Muscle of leg (tissue), 3 donors: ENCODE measurements at regions not wholly inside any gene's neighbourhood (a gene's known extent, or its start where the extent isn't known, plus 50 kb on each side); places are given as distances from the start of the nearest gene placed in this dataset.

Experiments
- DNase-seq: peaks from one replicate; pipeline ENCODE4 v3.0.0; 2013
- H3K27ac ChIP-seq: one replicate; pipeline ENCODE4 v1.5.1; 2013; ENCODE audit warnings: mild to moderate bottlenecking, low read length, control low read depth
- H3K27me3 ChIP-seq: one replicate; pipeline ENCODE4 v1.6.1; 2013; ENCODE audit warnings: low read length; ENCODE audit not compliant: control insufficient read depth, insufficient read depth
- H3K36me3 ChIP-seq: one replicate; pipeline ENCODE4 v1.6.1; 2013; ENCODE audit warnings: low read length; ENCODE audit not compliant: control insufficient read depth, insufficient read depth
- H3K4me1 ChIP-seq: one replicate; pipeline ENCODE4 v1.6.1; 2013; ENCODE audit warnings: low read length; ENCODE audit not compliant: control insufficient read depth, insufficient read depth
- H3K4me3 ChIP-seq: one replicate; pipeline ENCODE4 v1.5.1; 2013; ENCODE audit warnings: low read length, control low read depth
- H3K9me3 ChIP-seq: replicated peaks from 2 replicates; pipeline ENCODE4 v1.6.1; 2013; ENCODE audit warnings: low read depth, low read length; ENCODE audit not compliant: control insufficient read depth
- WGBS: methylation state at CpG from one replicate; pipeline ENCODE4 v1.1.5; 2013; ENCODE audit warnings: missing lambda C conversion rate; ENCODE audit not compliant: insufficient coverage; 5-methylcytosine and 5-hydroxymethylcytosine counted together

GRCh38 chr9:90464978-90465377 is 177.6 kb downstream of the DIRAS2 start:
- H3K27me3 ChIP-seq = no peaks in the 10 kb centered on the region
- no CpG with 5 or more reads among the region's 2 CpGs for WGBS
- no peak overlapping the region for H3K4me3 ChIP-seq
- DNase-seq = no peak
- no peaks in the 10 kb centered on the region for H3K36me3 ChIP-seq
- H3K4me1 ChIP-seq = no peaks in the 10 kb centered on the region
- no peaks in the 10 kb centered on the region for H3K9me3 ChIP-seq
- no peak overlapping the region for H3K27ac ChIP-seq

- WGBS = 100% methylated on average over 1 of the region's 3 CpGs
- Histone ChIP-seq H3K36me3 (no peaks in the 10 kb centered on the region), H3K4me3 (no peak overlapping the region), H3K4me1 (no peaks in the 10 kb centered on the region), H3K27ac (no peak overlapping the region), H3K27me3 (no peaks in the 10 kb centered on the region), H3K9me3 (no peaks in the 10 kb centered on the region)
- no peak for DNase-seq
Observed at GRCh38 chr9:90466441-90466840, 176.2 kb downstream of the DIRAS2 start.

GRCh38 chr9:90469435-90469834 is 173.2 kb downstream of the DIRAS2 start:
- WGBS = 10% methylated on average over 2 of the region's 8 CpGs
- H3K27me3 ChIP-seq = no peaks in the 10 kb centered on the region
- H3K9me3 ChIP-seq = no peaks in the 10 kb centered on the region
- no peaks in the 10 kb centered on the region for H3K36me3 ChIP-seq
- no peaks in the 10 kb centered on the region for H3K4me1 ChIP-seq
- H3K27ac ChIP-seq = no peak overlapping the region
- no peak overlapping the region for H3K4me3 ChIP-seq
- DNase-seq = no peak

DNA sequence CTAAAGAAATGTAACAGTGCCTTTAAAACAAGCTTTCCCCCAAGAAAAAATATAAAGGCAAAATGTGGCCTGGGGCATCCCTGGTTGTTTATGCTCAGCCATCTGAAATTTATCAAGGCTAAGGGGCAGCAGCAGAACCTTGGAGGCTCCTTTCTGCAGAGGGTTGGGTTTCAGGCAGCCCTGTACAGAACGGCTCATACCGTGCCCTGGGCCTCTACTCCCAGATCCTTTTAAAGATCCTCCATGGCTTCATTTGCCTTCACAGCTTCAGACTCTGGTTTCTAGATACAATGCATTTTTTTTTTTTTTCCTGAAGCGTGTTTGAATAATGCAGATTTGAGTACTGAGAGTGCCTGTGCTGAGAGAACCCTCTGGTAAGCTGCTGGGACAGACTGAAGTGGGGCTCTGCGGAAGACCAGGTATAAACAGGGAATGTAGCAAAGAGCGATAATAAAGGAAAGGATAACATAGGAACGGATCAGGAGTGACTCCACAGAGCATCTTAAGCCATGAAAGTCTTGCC is 172.7 kb downstream of the DIRAS2 start:
- H3K27me3 ChIP-seq = no peaks in the 10 kb centered on the region
- H3K27ac ChIP-seq = no peak overlapping the region
- no peaks in the 10 kb centered on the region for H3K36me3 ChIP-seq
- DNase-seq = no peak
- H3K9me3 ChIP-seq = no peaks in the 10 kb centered on the region
- H3K4me3 ChIP-seq = no peak overlapping the region
- 80% methylated on average over 4 of the region's 6 CpGs for WGBS
- no peaks in the 10 kb centered on the region for H3K4me1 ChIP-seq

DNA sequence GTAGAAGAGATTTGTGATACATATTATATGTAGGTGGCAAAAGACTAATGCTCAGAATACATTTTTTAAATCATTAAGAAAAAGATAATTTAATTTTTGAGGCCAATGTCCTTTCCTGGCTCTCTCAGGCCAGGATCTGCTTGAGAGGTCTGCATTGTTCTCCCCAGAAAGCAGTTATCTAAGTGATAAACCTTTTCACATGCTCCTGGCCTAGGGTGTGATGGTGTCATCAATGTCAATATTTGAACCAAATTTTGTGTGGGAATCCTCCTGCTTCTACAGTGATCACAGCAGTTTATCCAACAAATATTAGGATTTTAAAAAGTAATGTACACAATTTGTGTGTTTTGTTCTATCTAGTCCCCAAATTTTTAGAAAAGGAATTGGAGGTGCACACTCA is 166.6 kb downstream of the DIRAS2 start:
- Histone ChIP-seq H3K4me1 (no peaks in the 10 kb centered on the region), H3K27me3 (no peaks in the 10 kb centered on the region), H3K9me3 (no peaks in the 10 kb centered on the region), H3K27ac (no peak overlapping the region), H3K36me3 (no peaks in the 10 kb centered on the region), H3K4me3 (no peak overlapping the region)
- DNase-seq = no peak

GRCh38 chr9:90477535-90477934 is 165.1 kb downstream of the DIRAS2 start:
- H3K9me3 ChIP-seq = no peaks in the 10 kb centered on the region
- H3K27me3 ChIP-seq = no peaks in the 10 kb centered on the region
- 67% methylated on average over 1 of the region's 2 CpGs for WGBS
- no peak overlapping the region for H3K4me3 ChIP-seq
- DNase-seq = no peak
- no peak overlapping the region for H3K27ac ChIP-seq
- H3K36me3 ChIP-seq = no peaks in the 10 kb centered on the region
- no peaks in the 10 kb centered on the region for H3K4me1 ChIP-seq

DNA sequence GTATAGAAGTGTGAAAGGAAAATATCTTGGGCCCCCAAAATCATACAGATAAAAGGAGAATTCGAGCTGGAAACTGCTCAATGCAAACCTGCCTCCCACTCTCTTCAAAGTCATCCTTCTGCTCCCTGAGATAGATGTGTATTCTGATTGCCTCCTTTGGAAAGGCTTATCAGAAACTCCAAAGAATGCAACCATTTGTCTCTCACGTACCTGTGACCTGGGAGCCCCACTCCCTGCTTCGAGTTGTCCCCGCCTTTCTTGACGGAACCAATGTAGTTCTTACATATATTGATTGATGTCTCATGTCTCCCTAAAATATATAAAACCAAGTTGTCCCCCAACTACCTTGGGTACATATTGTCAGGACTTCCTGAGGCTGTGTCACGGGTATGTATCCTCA is 163.8 kb downstream of the DIRAS2 start:
- no peak overlapping the region for H3K4me3 ChIP-seq
- no peak for DNase-seq
- no peaks in the 10 kb centered on the region for H3K4me1 ChIP-seq
- no CpG with 5 or more reads among the region's 6 CpGs for WGBS
- H3K27ac ChIP-seq = no peak overlapping the region
- H3K9me3 ChIP-seq = no peaks in the 10 kb centered on the region
- H3K36me3 ChIP-seq = no peaks in the 10 kb centered on the region
- no peaks in the 10 kb centered on the region for H3K27me3 ChIP-seq

GRCh38 chr9:90485028-90485427 is 157.6 kb downstream of the DIRAS2 start:
- no peaks in the 10 kb centered on the region for H3K4me1 ChIP-seq
- DNase-seq = no peak
- WGBS = no CpG with 5 or more reads among the region's 1 CpG
- no peaks in the 10 kb centered on the region for H3K27me3 ChIP-seq
- no peak overlapping the region for H3K27ac ChIP-seq
- H3K36me3 ChIP-seq = no peaks in the 10 kb centered on the region
- peaks cover 2% of the 10 kb centered on the region for H3K9me3 ChIP-seq
- no peak overlapping the region for H3K4me3 ChIP-seq

GRCh38 chr9:90489066-90489465 is 153.6 kb downstream of the DIRAS2 start:
- no peak overlapping the region for H3K27ac ChIP-seq
- no peaks in the 10 kb centered on the region for H3K27me3 ChIP-seq
- H3K36me3 ChIP-seq = no peaks in the 10 kb centered on the region
- H3K4me3 ChIP-seq = no peak overlapping the region
- no peaks in the 10 kb centered on the region for H3K4me1 ChIP-seq
- peaks cover 2% of the 10 kb centered on the region for H3K9me3 ChIP-seq
- WGBS = 85% methylated on average over 3 of the region's 4 CpGs
- no peak for DNase-seq

DNA sequence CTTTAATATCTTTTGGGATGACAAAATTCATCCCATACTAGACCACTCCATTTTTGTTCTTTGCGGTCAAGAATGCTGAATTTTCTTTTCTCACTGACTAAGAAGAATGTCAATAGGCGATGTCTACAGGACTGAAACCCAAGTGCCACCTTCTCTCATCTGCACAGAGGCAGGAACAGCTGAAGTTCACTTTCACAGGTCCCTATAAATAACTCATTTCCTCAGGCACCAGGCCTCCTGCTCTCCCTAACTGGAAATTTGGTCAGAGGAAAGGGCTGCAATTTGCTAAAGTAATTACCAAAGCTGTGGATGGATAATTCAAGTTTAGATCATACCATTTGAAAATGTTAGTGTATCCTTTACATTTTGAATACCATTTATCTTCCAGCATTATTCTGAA is 142.9 kb downstream of the DIRAS2 start:
- Histone ChIP-seq H3K9me3 (no peaks in the 10 kb centered on the region), H3K27ac (no peak overlapping the region), H3K4me1 (peaks cover 7% of the 10 kb centered on the region), H3K27me3 (no peaks in the 10 kb centered on the region), H3K36me3 (no peaks in the 10 kb centered on the region), H3K4me3 (no peak overlapping the region)
- WGBS = no CpG with 5 or more reads among the region's 2 CpGs
- DNase-seq = peak; percentile 75

DNA sequence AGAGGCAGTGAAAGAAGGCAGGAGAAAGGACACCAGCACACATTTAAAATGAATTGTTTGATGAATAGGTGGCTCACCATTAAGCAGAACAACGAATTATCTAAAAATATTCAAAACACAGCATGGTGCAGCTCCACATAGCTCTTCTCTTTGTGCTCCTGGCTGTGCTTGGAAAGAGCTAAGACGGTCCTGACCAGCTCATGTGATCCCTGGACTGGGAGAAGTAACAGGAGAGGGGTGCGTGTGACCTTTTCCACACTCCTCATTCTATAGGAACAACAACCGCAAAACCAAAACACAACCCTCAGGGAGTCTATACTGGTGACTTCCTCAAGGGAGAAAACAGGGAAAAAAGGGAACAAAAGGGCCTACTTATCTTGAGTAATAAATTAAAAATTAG is 140.5 kb downstream of the DIRAS2 start:
- Histone ChIP-seq H3K4me3 (no peak overlapping the region), H3K27me3 (no peaks in the 10 kb centered on the region), H3K9me3 (no peaks in the 10 kb centered on the region), H3K4me1 (peaks cover 7% of the 10 kb centered on the region), H3K36me3 (no peaks in the 10 kb centered on the region), H3K27ac (no peak overlapping the region)
- WGBS = no CpG with 5 or more reads among the region's 4 CpGs
- DNase-seq = no peak
